GM06990 (cell line): ENCODE measurements at regions not wholly inside any gene's neighbourhood (a gene's known extent, or its start where the extent isn't known, plus 50 kb on each side); places are given as distances from the start of the nearest gene placed in this dataset.
"Not testable (repeated sequence)": the region's sequence is repeated elsewhere in the genome, so short reads cannot be mapped to it uniquely, and the experiment has no call there.

Experiments
- DNase-seq: peaks from one replicate; pipeline ENCODE4 v3.0.0-alpha.2; 2011; ENCODE audit not compliant: insufficient read length; ENCODE audit errors: extremely low read depth
- H3K27me3 ChIP-seq: replicated peaks from 2 replicates; pipeline ENCODE4 v1.6.0; 2011; ENCODE audit warnings: low read length; ENCODE audit not compliant: control insufficient read depth, insufficient read depth
- H3K36me3 ChIP-seq: 2 replicates; pipeline ENCODE4 v1.5.1; 2011; ENCODE audit warnings: low read length; ENCODE audit not compliant: control insufficient read depth, insufficient read depth
- H3K4me3 ChIP-seq: replicated peaks from 2 replicates; pipeline ENCODE4 v1.5.1; 2011; ENCODE audit warnings: low read depth, mild to moderate bottlenecking, control low read depth, low read length
- CTCF ChIP-seq: IDR thresholded peaks from 2 replicates; pipeline ENCODE4 v1.5.1; 2011; ENCODE audit warnings: low read length, control low read depth, mild to moderate bottlenecking, inconsistent platforms; ENCODE audit not compliant: insufficient read depth, poor library complexity, severe bottlenecking

- Histone ChIP-seq H3K36me3 (no peaks in the 10 kb centered on the region), H3K4me3 (no peak overlapping the region), H3K27me3 (no peaks in the 10 kb centered on the region)
- DNase-seq = no peak
- TF ChIP-seq CTCF = no peak
These were observed 96.4 kb downstream of the BUB3 start for GRCh38 chr10:123250640-123251039.

GRCh38 chr10:123252779-123253178 lies 98.6 kb downstream of the BUB3 start:
- TF ChIP-seq CTCF = no peak
- no peak overlapping the region for H3K4me3 ChIP-seq
- DNase-seq = no peak
- H3K27me3 ChIP-seq = no peaks in the 10 kb centered on the region
- no peaks in the 10 kb centered on the region for H3K36me3 ChIP-seq

GRCh38 chr10:123254343-123254742 lies 100.1 kb downstream of the BUB3 start:
- DNase-seq, H3K27me3 ChIP-seq, H3K36me3 ChIP-seq: not testable (repeated sequence)

GRCh38 chr10:123257904-123258456 lies 103.8 kb downstream of the BUB3 start:
- TF ChIP-seq CTCF = no peak
- Histone ChIP-seq H3K27me3 (no peaks in the 10 kb centered on the region), H3K4me3 (no peak overlapping the region), H3K36me3 (no peaks in the 10 kb centered on the region)
- DNase-seq = no peak

More at GRCh38 chr10:123254343-123254742, 100.1 kb downstream of the BUB3 start:
- not testable (repeated sequence) for H3K4me3 ChIP-seq

GRCh38 chr10:123259081-123259480 lies 104.9 kb downstream of the BUB3 start:
- no peak for TF ChIP-seq CTCF
- DNase-seq = no peak
- Histone ChIP-seq H3K27me3 (no peaks in the 10 kb centered on the region), H3K4me3 (no peak overlapping the region), H3K36me3 (no peaks in the 10 kb centered on the region)

GRCh38 chr10:123259791-123260190 lies 105.6 kb downstream of the BUB3 start:
- no peak for DNase-seq
- TF ChIP-seq CTCF = no peak
- H3K4me3 ChIP-seq = no peak overlapping the region
- no peaks in the 10 kb centered on the region for H3K27me3 ChIP-seq
- no peaks in the 10 kb centered on the region for H3K36me3 ChIP-seq
